Astrocyte of the cerebellum (primary cell): ENCODE measurements at regions not wholly inside any gene's neighbourhood (a gene's known extent, or its start where the extent isn't known, plus 50 kb on each side); places are given as distances from the start of the nearest gene placed in this dataset.
"Not testable (repeated sequence)": the region's sequence is repeated elsewhere in the genome, so short reads cannot be mapped to it uniquely, and the experiment has no call there.

Experiments
- DNase-seq: peaks from one replicate; pipeline ENCODE4 v3.0.0-alpha.2; 2011; ENCODE audit warnings: low read depth
- H3K4me3 ChIP-seq: 2 replicates; pipeline ENCODE4 v1.5.1; 2011; ENCODE audit warnings: mild to moderate bottlenecking, low read depth, low read length, moderate library complexity
- CTCF ChIP-seq: IDR thresholded peaks from 2 replicates; pipeline ENCODE4 v1.5.1; 2012; ENCODE audit warnings: low read length, low read depth, moderate library complexity, mild to moderate bottlenecking; ENCODE audit errors: missing control alignments
- in situ Hi-C: cut with HindIII; loops from 2 replicates; pipeline ENCODE4 v1.10.0; 2017; ENCODE audit warnings: low sequenced_read_pairs

DNA sequence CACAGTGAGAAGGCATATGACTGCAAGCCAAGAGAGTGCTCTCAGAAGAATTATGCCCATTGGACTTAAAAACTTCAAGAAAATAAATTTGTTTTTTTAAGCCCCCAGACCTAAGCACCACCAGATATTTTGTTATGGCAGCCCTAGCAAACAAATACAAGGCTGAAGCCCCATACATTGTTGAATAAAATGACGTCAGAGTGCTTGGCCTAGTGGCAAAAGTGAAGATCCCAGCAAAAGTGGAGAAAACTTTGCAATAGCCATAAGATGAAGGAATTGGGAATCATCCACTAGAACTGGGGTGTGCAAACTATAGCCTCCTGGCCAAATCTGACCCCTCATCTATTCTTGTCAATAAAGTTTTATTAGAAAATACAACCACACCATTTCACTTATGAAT, 517.5 kb downstream of the IRS1 start:
- DNase-seq = no peak
- no peak overlapping the region for H3K4me3 ChIP-seq
- no peak for TF ChIP-seq CTCF
- in situ Hi-C loops = no loop called here

DNA sequence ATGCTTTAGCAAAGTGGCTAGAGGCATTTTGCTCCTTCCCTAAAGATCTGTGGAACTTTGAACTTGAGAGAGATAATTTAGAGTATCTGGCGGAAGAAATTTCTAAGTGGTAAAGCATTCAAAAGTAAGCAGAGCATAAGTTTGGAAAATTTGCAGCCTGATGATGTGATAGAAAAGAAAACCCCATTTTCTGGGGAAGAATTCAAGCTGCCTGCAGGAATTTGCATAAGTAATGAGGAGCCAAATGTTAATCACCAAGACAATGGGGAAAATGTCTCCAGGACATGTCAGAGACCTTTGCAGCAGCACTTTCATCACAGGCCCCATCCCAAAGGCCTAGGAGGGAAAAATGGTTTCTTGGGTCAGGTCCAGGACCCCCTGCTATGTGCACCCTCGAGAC, 519.5 kb downstream of the IRS1 start:
- DNase-seq, H3K4me3 ChIP-seq, in situ Hi-C loops: not testable (repeated sequence)

DNA sequence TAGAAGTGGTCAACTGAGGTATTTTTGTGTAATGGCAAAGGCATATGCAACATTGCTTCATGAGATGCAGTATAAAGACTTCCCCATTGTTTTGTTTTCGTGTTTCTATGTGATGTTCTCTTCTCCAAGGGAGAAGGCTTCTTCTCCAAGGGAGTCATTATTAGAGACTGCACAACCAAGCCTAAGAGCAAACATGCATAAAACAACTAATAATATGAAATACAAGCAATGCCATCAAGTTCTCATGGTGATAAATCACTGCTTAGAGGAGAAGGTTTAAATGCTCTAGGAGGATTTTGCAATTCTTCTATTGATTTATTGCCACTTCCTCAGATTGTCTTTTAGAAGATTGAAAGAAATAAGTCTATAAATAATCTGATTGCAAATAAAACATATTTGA, 524.4 kb downstream of the IRS1 start:
- no peak for TF ChIP-seq CTCF
- in situ Hi-C loops = no loop called here
- no peak for DNase-seq
- H3K4me3 ChIP-seq = no peak overlapping the region

GRCh38 chr2:226274143-226274542, 525.5 kb downstream of the IRS1 start:
- in situ Hi-C loops = no loop called here
- no peak overlapping the region for H3K4me3 ChIP-seq
- no peak for DNase-seq
- TF ChIP-seq CTCF = no peak

- no peak overlapping the region for H3K4me3 ChIP-seq
- TF ChIP-seq CTCF = no peak
- in situ Hi-C loops = no loop called here
- no peak for DNase-seq
These were observed 526.2 kb downstream of the IRS1 start for GRCh38 chr2:226273440-226273839.

- in situ Hi-C loops = no loop called here
- no peak for DNase-seq
- no peak for TF ChIP-seq CTCF
These were observed 527.2 kb downstream of the IRS1 start for GRCh38 chr2:226272435-226272834.

DNA sequence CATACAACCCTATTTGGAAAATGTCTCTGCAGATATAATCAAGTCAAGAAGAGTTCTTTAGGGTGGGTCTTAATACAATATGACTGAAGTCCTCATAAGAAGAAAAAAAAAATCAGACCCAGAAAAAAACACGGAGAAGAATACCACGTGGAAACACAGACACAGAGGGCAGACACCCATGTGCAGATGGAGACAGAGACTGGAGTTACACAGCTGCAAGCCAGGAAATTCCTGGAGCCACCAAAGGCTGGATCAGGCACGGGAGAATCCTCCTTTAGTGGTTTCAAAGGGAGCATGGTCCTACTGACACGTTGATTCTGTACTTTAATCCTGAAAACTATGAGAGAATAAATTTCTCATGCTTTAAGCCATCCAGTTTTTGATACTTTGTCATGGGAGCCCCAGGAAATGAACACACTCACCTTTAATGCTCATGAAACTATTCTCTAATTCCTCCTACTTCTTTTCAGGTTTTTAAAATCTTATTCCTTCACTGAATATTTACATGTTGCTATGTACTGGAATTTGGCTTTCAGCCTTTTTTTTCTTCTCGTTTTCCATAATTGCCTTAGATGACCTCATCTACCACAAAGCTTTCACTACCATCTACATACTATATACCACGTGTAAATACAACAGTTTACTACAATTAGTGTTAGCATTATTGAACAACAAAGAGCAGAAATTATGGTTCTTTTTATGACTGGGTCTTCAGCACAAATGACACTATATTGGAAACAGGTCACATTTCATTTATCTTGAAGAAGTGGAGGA, 529.1 kb downstream of the IRS1 start:
- in situ Hi-C loops = no loop called here
- TF ChIP-seq CTCF = no peak
- no peak overlapping the region for H3K4me3 ChIP-seq

More at GRCh38 chr2:226272435-226272834, 527.2 kb downstream of the IRS1 start:
- H3K4me3 ChIP-seq = no peak overlapping the region

More for the DNA sequence above, 529.1 kb downstream of the IRS1 start:
- DNase-seq = no peak
